NCI-H1092 treated with DMSO at 0.1 percent for 48 hours (cell line): ENCODE measurements at regions not wholly inside any gene's neighbourhood (a gene's known extent, or its start where the extent isn't known, plus 50 kb on each side); places are given as distances from the start of the nearest gene placed in this dataset.
"Not testable (repeated sequence)": the region's sequence is repeated elsewhere in the genome, so short reads cannot be mapped to it uniquely, and the experiment has no call there.

Source experiments
- DNase-seq: peaks from one replicate; lab custom pipeline; 2025; lab: John Stamatoyannopoulos, UW

GRCh38 chr3:61381745-61382392 lies 130.6 kb upstream of the FHIT start:
- peak; percentile 9 for DNase-seq

- no peak for DNase-seq
Measured at GRCh38 chr3:61387817-61388216, 136.6 kb upstream of the FHIT start.

DNA sequence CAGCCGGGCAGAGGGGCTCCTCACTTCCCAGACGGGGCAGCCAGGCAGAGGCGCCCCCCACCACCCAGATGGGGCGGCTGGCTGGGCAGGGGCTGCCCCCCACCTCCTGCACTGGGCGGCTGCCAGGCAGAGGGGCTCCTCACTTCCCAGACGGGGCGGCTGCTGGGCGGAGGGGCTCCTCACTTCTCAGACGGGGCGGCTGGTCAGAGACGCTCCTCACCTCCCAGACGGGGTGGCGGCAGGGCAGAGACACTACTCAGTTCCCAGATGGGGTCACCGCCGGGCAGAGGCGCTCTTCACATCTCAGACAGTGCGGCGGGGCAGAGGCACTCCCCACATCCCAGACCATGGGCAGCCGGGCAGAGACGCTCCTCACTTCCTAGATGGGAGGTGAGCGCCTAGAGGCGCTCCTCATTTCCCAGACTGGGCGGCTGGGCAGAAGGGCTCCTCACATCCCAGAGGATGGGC lies 142.3 kb upstream of the FHIT start:
- DNase-seq = not testable (repeated sequence)

DNA sequence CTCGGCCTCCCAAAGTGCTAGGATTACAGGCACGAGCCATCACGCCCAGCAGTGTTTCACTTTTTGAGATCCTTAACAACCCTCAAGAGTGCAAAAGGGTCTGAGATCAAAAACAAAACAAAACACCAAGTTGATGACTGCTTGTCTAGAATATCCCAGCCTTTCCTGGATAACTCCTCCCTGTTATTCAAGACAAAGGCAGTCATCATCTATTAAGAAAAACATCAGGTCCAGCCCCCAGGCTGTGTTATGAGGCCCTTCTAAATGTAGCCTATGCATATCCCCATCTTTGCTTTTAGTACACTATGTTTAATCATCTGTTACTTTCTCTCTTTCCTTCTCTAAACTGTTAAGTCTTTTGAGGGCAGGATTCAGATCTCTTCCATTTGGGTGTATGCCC lies 150.1 kb upstream of the FHIT start:
- DNase-seq = no peak

- DNase-seq = no peak
Measured at GRCh38 chr3:61407397-61407796, 154.0 kb upstream of the PTPRG start.

DNA sequence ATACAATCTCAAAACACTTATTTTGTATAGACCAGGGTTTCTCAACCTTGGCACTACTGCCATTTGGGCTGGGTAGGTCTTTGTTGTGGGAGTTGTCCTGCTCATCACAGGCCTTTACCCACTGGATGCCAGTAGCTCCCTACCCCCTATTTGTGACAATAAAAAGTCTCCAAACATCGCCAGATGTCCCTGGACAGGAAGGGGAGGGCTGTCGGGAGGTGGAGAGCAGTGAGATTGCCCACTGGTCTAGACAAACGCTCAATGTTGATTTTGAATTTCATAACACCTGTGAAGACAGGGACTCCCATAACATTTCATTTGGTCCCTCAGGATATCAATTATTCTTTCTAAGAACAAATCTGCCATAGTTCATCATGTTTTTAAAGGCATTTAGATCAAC lies 151.7 kb upstream of the PTPRG start:
- DNase-seq = no peak

GRCh38 chr3:61410358-61410757 lies 151.0 kb upstream of the PTPRG start:
- not testable (repeated sequence) for DNase-seq

GRCh38 chr3:61411009-61411662 lies 150.2 kb upstream of the PTPRG start:
- no peak for DNase-seq

DNA sequence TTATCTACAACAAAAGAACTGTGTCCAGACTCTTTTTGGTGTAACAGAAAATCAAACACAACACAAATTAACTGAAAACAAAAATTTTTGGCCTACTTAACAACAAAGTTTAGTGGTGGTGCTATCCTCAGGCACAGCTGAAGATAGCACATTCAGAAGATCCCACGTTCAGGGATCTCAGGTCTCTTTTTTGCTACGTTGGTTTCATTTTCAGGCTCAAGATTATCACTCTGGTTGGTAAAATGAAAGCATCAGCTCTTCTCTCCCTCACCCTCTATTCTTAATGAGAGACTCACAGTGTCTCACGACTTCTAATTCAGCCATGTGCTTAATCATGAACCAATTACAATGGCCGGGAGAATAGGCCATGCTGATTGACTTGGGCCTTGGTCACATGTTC lies 146.9 kb upstream of the PTPRG start:
- no peak for DNase-seq

GRCh38 chr3:61415201-61415600 lies 146.2 kb upstream of the PTPRG start:
- DNase-seq = no peak

DNA sequence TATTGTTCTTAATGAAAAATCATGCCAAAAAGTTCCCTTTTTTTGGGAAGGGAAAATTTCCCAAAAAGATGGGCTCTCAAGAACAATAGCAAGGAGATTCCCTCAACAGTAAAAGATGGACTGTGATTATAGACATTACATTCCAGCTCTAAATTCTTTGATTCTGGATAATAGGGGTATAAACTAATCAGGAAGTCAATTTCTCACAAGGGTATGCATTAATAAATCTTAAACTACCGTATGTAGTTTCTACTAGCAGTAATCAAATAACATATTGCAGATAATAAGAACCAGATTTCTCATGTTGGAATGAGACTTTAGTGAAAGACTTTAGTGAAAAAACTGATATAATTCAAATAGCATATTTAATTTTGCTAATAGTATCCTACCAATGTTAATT lies 144.8 kb upstream of the PTPRG start:
- no peak for DNase-seq

GRCh38 chr3:61417352-61417751 lies 144.0 kb upstream of the PTPRG start:
- DNase-seq = no peak

DNA sequence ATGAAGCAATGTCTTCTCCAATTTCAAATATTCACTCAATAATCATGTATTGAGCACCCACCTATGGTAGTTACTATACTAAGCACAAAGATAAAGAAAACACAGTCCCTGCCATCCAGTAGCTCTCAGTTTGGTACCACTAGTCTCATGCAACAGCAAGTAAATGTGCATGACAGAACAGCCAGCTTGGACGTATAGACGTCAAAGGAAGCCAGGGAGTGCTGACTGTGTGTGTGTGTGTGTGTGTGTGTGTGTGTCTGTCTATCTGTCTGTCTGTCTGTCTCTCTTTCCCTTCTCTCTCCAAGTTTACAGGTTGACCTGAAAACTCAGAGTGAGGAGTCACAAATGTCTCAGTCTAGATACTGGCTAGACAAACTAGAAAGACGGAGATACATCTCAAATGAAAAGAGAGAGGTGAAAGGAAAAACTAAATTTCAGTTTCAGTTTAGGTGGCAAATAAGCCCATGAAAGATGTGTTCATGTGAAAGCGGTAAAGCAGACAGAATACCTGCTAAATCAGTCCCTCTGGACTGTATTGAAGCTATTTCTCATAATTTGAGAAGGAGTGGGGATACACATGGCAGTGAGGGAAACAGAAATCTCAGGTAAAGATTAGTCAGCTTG lies 141.1 kb upstream of the PTPRG start:
- no peak for DNase-seq

DNA sequence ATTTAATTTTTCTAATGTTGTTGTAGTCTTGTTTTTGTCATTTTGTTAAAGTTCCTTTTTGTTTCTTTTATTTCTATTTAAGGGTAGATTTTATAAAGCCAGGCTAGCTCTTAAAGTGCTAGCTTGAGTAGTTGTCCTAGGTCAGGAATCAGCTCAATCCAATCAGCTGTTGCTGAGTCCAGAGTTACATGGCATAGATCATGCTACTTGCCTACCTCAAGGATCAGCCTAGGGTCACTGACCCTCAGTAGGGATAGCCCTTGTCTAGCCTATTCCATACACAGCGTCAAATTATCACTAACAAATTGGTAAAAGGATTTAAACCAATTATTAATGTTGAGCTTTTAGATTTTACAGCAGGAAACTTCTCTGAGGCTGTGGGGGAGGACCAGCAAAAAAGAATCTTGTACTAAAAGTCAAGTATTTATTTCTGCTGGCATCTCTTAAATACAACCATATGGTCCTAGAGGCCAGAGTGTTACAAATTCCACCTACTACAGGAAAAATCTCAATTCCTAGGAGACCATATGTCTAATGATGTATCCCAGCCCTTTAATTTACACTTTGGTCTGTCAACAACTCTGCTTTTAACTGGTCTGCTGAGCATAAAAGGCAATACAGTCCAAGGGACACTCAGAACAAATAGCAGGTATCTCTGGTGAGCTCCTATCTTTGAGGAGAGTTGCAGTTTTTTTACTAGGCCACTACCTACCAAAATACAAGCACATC lies 138.3 kb upstream of the PTPRG start:
- DNase-seq = no peak

GRCh38 chr3:61425356-61425755 lies 136.0 kb upstream of the PTPRG start:
- DNase-seq = no peak

DNA sequence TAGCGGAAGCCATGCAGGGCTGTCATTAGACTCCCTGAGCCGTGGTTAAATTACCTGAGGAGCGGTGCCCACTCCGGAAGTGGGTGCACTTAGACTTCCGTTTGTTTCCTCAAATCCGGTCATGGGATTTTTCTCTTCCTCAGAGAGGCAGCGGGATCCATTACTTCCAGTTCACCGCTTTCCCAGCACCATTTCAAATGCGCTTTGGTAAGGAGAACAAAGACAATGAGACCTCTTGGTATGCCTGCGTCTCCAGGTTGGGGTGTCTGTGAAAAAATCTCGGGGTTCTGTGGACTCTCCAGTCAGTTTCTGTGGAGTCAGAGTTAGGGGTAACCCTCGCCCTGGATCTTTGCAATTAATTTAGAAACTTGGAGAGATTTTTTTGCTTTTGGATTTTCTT lies 132.3 kb upstream of the PTPRG start:
- DNase-seq = no peak

GRCh38 chr3:61434901-61435300 lies 126.5 kb upstream of the PTPRG start:
- DNase-seq = not testable (repeated sequence)

DNA sequence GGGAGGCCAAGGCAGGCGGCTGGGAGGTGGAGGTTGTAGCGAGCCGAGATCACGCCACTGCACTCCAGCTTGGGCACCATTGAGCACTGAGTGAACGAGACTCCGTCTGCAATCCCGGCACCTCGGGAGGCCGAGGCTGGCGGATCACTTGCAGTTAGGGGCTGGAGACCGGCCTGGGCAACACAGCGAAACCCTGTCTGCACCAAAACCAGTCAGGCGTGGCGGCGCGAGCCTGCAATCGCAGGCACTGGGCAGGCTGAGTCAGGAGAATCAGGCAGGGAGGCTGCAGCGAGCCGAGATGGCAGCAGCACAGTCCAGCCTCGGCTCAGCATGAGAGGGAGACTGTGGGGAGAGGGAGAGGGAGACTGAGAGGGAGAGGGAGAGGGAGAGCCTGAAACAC lies 126.0 kb upstream of the PTPRG start:
- not testable (repeated sequence) for DNase-seq

DNA sequence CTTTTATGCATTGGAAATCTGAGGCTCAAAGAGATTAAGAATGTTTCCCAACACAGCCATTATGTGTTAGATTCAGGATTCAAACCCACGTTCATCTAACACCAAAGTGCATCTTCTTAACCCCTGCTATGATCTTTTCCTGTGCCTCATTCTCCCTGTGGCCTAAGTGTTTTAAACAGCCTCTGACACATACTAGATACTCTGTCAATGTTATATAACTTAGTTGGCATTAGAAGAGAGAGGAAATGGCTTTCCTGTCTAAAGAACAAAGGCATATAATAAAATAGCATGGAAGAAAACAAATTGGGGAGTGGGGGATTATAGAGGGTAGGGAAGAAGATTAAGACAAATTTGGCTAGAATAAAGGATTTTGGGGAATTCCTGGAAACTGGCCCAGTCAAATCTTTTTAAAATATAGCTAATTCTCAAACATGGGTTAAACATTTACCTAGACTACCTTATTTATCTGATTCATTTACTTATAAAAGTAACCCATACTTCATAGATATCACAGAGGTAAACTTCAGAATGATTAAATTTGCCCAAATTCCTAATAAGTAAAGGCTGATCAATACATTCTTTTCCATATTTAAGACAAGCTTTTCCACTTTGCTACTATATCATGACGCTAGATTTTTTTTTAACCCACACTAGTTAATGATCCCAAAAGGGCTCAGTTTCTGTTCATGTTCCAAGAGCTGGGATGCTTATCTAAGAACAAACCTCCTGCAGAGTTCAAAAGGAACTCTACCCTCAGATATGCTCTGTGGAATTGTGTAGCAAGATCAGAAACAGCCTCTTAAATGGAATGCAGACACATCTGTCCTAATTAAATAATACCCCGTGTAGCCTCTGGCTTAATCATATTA lies 122.9 kb upstream of the PTPRG start:
- no peak for DNase-seq

DNA sequence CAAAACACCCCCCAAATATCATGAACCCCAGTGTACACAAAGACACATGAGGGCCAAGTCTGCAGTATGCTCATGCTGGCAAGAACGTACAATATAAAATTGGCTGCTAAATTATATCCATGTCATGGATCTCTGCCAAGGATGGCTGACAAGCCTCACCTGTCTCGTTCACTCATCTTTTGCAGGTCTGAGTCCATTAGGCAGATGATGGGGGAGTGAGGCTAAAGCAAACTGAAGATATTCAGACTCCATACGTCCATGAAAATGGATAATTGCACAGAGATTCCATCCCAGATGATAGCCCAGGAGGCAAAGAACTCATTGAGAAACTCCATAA lies 122.3 kb upstream of the PTPRG start:
- no peak for DNase-seq

GRCh38 chr3:61442696-61443095 lies 118.7 kb upstream of the PTPRG start:
- no peak for DNase-seq

DNA sequence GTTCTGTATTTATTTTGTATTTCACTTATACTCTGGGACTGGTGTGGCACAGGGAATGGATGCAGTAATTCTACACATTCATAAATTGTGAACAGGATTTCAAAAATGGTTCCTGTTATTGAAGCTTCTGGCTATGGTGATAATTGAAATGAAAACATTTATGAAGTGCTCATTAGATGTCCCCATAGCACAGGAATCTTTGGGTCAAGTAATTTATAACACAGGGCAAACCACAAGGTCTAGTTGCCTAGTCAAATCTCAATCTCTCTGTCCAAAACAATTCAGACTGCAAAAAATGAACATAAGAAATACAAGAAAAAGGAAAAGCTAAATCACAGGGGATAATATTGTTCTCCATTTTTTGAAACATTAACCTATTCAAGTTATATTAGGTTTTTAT lies 117.5 kb upstream of the PTPRG start:
- DNase-seq = no peak
